Kidney capillary endothelial cell (primary cell): ENCODE measurements at regions not wholly inside any gene's neighbourhood (a gene's known extent, or its start where the extent isn't known, plus 50 kb on each side); places are given as distances from the start of the nearest gene placed in this dataset.

Experiments
- DNase-seq: peaks from one replicate; pipeline ENCODE4 v3.0.0-alpha.2; 2018; ENCODE audit warnings: low spot score

- no peak for DNase-seq
These were observed 2052.9 kb downstream of the ARAP2 start for GRCh38 chr4:34191443-34191842.

- no peak for DNase-seq
These were observed 2050.7 kb downstream of the ARAP2 start for GRCh38 chr4:34193451-34194154.

- no peak for DNase-seq
These were observed 2049.7 kb downstream of the ARAP2 start for GRCh38 chr4:34194585-34194984.

GRCh38 chr4:34196375-34196774 is 2047.9 kb downstream of the ARAP2 start:
- no peak for DNase-seq

- DNase-seq = no peak
These were observed 2045.3 kb downstream of the ARAP2 start for GRCh38 chr4:34198966-34199365.

- DNase-seq = no peak
These were observed 2043.8 kb downstream of the ARAP2 start for GRCh38 chr4:34200535-34200934.

- no peak for DNase-seq
These were observed 2042.2 kb downstream of the ARAP2 start for GRCh38 chr4:34202154-34202553.

- no peak for DNase-seq
These were observed 2023.7 kb downstream of the ARAP2 start for GRCh38 chr4:34220601-34221000.

- DNase-seq = no peak
These were observed 2022.3 kb downstream of the ARAP2 start for GRCh38 chr4:34221986-34222385.

GRCh38 chr4:34236118-34236517 is 2008.2 kb downstream of the ARAP2 start:
- DNase-seq = no peak

GRCh38 chr4:34245276-34245675 is 1999.0 kb downstream of the ARAP2 start:
- DNase-seq = no peak

GRCh38 chr4:34250562-34250961 is 1993.8 kb downstream of the ARAP2 start:
- DNase-seq = no peak

GRCh38 chr4:34253239-34253638 is 1991.1 kb downstream of the ARAP2 start:
- DNase-seq = no peak

- DNase-seq = no peak
These were observed 1986.1 kb downstream of the ARAP2 start for GRCh38 chr4:34258176-34258575.

- DNase-seq = no peak
These were observed 1982.5 kb downstream of the ARAP2 start for GRCh38 chr4:34261799-34262314.

GRCh38 chr4:34269613-34270012 is 1974.7 kb downstream of the ARAP2 start:
- no peak for DNase-seq

- DNase-seq = no peak
These were observed 1972.6 kb downstream of the ARAP2 start for GRCh38 chr4:34271479-34272355.

- DNase-seq = no peak
These were observed 1965.3 kb downstream of the ARAP2 start for GRCh38 chr4:34279011-34279410.

GRCh38 chr4:34280131-34280530 is 1964.2 kb downstream of the ARAP2 start:
- DNase-seq = no peak

GRCh38 chr4:34281826-34282225 is 1962.5 kb downstream of the ARAP2 start:
- DNase-seq = no peak

- DNase-seq = no peak
These were observed 1954.8 kb downstream of the ARAP2 start for GRCh38 chr4:34289489-34289888.

GRCh38 chr4:34289962-34290361 is 1954.4 kb downstream of the ARAP2 start:
- DNase-seq = no peak

- no peak for DNase-seq
These were observed 1950.9 kb downstream of the ARAP2 start for GRCh38 chr4:34293459-34293858.
